ENCODE measurements at regions not wholly inside any gene's neighbourhood (a gene's known extent, or its start where the extent isn't known, plus 50 kb on each side); places are given as distances from the start of the nearest gene placed in this dataset.

DNA sequence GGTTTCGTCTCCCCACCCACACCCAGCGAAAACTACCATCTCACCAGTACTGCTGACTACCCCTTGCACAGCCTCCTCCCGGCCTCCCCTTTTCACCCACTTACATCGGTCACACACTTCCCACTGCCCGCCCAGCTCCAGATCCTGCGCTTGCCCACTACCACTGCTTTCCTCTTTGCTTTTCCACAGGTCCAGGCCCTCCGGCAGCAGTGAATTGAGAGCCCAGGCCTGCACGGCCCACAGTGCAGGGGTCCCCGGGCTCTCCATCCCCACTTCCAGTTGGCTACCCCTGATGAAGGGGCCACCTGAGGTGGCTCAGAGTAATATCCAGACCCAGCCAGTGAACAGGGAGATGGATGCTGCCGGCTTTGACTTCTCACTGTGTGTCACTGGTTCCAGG, 120.2 kb upstream of the FSTL4 start:
- DNase-seq: no peak

- no peak for DNase-seq
Measured at GRCh38 chr5:133731951-133732350, 119.6 kb upstream of the FSTL4 start.

DNA sequence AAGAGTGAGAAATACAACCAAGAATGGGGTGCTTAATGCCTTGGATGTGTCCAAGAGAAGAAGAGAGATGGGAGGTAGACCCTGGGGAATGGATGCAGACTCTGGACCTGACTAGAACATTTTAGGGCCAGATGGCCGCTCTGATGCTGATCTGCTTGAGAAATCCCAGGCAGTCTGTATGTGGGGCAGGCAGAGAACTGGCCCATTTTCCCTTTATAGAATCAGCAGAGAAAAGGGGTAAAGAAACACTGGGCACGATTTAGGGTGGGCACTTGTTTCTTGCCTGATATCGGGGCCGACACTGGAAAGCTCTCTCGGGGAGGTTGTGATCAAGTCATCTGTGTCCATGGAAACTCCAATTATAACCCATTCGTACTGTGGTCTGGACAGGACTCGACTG, 118.5 kb upstream of the FSTL4 start:
- DNase-seq: no peak

DNA sequence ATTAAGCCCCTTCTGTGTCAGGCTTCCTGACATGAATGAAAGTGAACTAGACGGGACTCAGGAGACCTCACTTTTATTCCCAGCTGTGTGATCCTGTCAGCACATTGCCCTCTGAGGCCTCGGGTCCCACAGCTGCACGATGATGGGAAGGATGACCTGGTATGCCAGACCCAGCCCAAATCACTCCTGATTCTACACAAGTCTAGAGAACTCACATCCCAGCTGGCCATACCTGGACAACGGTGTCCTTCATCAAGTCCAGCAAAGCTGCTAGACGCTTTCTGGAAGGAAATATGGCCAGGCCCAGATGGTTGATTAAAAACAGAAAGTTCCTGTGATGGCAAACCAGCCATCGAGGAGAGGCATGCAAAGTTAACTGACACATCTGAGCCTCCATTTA, 118.0 kb upstream of the FSTL4 start:
- no peak for DNase-seq

GRCh38 chr5:133729800-133730199, 117.5 kb upstream of the FSTL4 start:
- DNase-seq: no peak

DNA sequence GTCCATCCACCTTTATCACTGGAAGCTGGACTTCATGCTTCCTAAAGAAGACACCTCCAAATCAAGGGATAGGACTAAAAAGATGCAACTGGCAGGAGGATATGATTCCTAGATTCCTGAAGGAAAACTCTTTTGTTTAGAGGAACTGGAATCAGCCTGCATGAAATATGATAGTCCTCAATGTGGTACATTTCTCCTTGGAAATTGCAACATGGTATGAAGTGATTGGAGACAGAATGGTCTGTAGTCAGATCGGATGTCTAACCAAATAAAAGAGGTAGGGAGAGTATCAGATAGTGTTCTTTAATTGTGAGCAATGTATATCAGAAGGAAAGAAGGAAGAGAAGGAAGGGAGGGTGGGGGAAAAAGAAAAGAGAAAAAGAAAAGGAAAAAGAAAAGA, 116.1 kb upstream of the FSTL4 start:
- DNase-seq: no peak

DNA sequence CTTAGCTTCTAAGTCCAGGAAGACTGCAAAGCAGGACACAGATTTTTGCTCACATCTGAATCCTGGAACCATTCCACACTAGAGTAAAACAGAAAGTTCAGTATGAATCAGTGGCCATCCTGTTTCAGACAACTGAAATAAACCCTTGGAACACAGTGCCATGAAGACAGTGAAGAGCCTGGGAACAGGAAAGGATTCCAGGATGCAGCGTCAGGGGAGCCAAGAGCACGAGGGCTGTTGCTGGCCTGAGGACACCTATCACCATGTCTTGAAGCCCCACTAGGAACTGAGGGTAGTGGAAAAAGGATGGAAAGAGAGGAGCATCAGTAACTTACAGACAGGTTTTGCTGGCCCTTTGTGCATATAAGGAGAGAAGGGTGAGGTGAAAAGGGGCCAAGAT, 115.3 kb upstream of the FSTL4 start:
- no peak for DNase-seq

GRCh38 chr5:133723651-133724366, 111.5 kb upstream of the FSTL4 start:
- DNase-seq: no peak

GRCh38 chr5:133723126-133723525, 110.8 kb upstream of the FSTL4 start:
- DNase-seq: no peak

DNA sequence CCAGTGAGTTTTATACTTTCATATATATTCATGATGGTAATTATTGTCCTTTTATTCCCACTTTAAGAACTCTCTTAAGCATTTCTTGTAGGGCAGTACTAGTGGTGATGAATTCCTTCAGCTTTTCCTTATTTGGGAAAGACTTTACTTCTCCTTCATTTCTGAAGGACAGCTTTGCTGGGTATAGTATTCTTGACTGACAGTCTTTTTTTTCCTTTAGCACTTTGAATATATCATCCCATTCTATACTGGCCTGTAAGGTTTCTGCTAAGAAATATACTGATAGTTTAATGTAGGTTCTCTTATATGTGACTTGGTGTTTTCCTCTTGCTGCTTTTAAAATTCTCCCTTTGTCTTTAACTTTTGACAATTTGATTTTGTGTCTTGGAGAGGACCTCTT, 109.0 kb upstream of the FSTL4 start:
- DNase-seq: no peak

DNA sequence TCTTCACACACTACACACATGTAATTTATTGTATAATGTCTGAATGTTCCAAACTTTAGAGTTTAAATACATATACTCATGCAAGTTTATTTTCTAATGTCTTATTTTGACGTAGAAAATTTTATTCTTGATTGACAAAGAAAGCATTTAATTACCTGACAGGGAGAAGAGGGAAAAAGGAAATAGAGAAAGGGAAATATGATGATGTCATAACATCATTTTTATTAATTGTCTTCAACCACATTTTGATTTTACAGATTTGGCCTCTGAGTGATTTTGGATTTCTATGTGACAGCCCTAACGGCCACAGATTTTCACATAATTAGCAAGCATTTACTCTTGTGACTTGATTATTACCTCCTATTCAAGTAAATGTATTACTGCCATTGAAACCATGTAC, 106.1 kb upstream of the FSTL4 start:
- no peak for DNase-seq

DNA sequence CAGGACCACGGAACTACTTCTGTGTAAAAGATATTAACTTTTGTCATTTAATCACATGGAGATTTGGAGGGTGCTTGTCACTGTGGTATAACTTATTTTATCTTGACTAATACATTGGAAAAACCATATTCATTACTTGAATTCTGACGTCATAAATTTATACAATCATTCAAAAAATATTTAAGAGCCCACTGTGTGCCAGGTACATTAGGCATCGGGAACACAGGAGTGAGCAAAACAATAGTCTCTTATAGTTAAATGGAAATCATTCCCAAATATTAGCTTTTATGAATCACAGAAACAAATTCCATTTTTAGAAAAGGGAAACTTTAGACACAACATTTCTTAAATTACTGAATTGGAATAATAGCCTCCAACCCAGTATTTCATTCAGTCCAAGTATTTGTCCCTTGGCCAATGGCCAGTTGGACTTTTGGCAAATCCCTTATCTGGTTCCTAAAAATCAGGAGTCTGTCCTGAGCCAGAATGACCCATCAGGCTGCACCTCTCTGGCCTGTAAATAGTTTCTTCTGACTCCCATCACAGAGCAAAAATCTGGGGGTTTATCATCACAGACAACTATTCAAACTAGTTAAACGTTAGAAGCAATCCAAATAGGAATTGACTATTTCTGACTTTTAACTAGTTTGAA, 104.3 kb upstream of the FSTL4 start:
- no peak for DNase-seq

GRCh38 chr5:133715616-133716015, 103.3 kb upstream of the FSTL4 start:
- no peak for DNase-seq

DNA sequence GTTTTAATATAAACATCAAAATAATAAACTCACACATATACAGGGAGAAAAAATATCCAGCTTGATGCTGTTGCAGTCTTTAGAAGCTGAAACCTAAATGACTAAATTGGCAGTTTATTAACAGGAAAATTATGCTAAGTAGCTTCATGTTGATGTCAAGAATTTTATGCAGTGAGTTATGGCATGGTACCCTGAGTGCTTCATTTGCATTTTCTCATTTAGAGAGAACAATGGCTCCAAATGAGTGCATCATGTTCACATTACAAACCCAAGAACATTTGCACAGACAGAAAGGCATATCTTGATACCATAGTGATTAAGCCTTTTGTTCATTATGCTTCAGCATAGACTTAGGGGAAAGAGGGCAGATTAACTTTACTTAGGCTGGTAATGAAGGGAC, 102.9 kb upstream of the FSTL4 start:
- DNase-seq: no peak

GRCh38 chr5:133714161-133714915, 102.0 kb upstream of the FSTL4 start:
- no peak for DNase-seq

DNA sequence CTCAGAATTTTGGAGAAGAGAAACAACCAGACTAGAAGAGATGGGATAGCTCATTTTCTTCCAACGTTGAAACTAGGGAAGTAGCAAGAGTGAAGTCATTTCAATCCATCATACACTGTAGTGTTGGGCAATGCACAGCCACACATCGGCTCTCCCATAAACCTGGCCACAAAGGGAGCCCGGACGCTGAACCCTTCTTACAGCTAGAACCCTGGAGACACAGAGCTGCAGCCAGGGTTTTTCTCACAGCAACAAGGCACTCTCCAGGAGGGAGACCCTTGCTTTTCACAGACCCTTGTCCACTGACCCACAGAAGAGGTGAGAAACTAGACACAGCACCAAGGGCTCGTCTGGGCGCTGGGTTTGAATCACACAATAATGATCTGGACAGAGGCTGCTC, 101.4 kb upstream of the FSTL4 start:
- DNase-seq: no peak

DNA sequence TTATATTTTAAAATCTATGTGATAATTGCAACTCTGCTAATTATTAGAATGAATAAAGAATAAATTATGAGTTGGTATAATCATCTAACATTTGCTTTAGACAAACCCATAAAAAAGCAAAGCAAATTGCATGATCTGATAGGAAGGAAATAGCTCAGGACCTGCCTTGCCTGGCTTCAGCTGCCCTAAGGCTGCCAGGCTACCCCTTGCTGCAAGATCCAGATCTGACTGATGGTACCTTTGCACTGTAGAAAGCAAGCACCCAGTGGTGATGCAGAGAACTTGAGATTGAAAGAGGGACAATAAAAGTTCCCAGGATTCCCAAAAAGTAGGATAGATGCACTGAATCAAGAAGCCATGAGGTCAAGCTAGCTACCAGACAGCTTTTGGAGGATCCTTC, 100.9 kb upstream of the FSTL4 start:
- DNase-seq: no peak

DNA sequence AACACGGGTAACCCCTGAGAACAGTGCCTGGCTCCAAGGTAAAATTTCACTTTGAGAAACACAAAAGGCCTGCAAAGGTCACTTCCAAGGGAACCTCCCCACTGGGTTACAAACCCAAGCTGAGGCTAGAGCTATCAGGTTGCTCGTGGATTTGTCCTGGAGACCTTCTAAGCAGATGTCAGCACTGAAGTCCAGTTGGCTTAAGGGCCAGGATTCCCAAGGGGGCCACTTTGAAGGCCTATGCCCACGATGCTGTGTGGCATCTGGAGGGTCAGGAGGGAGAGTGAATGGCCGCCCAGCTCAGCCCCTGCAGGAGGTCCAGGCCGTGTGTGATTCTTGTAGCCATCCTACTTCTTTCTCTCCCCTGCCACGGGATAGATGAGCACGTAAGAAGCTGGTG, 100.2 kb upstream of the FSTL4 start:
- no peak for DNase-seq

DNA sequence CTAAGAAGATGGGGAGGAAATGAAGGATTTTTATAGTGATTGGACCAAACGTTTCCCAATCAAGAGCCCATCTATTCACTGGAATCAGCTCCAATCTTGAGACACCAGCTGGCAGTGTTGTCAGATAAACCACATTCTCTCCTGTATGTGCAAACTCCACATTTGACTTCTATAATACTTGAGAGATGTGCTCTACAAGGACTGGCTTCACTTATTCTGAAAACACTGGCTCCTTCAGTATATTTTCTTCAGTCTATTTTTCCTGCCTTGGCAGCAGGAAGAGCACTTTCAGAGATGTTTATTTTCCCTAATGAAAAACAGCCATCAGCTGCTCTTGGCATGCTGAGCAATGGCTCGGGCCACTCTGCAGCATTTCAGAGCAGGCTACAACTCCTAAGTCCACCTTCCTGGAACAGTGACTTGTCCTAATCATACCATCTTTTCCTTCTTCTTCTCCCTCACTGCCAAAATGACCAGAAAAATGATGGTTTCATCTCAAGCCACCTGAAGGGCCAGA, 96.9 kb upstream of the FSTL4 start:
- DNase-seq: no peak

- no peak for DNase-seq
Measured at GRCh38 chr5:133708331-133708850, 96.0 kb upstream of the FSTL4 start.

DNA sequence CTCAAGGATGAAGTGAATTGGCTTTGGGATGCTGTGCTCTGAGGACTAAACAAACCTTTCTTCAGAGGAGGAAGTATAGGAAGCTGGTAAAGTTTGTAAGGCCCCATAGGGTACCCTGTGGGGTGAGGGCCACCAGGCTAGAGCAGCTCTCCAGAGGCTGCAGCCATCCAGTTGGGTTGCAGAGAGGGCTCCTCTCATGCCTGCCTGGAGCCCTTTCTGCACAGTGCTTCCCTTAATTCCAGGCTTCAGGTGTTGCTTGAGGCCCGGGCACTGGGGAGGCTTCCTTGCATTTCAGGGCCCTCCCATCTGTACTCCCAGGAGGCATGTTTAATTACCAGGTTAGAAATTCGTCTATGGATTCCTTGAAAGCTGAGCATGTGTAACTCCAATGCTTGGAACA, 95.3 kb upstream of the FSTL4 start:
- DNase-seq: no peak

DNA sequence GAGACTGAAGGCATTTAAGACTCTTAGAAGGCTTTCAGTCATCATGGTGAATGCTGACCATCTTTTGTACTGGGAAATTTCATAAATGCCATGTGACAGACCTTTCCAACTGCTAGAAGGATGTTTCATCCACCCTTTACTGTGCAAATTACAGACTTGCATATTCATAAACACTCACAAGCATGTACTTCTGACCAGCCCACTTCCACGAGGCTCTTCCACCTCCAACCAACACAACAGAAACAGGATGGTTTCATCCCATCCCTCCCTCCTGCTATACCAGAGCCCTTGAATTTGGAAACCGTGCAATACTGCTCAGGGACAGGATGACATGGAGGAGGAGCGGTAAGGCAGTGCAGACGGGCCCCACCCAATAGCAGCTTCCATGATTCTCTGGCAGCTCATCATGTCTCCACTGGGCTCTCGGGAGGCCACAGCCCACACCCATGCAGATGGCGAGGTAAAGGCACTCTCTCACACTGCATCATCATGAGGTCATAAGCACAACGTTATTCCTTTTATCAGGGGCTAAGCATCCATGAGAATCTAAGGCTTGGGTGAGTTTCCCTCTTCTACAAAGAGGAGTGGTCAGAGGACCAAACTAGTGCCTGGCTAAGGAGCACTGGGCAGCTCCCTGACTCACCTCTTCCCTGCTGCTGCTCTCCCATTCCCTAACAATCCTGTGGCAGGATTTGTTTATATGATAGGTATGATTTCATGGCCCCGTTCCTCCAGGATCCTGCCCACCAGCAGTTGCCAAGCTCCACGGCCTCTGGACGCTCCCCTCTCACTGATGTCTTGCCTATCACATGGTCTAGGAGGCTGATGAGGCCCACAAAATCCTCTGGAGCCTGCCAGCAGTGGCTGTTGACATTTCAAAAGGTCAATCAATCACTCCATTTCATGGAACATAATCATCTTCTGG, 94.4 kb upstream of the FSTL4 start:
- no peak for DNase-seq

DNA sequence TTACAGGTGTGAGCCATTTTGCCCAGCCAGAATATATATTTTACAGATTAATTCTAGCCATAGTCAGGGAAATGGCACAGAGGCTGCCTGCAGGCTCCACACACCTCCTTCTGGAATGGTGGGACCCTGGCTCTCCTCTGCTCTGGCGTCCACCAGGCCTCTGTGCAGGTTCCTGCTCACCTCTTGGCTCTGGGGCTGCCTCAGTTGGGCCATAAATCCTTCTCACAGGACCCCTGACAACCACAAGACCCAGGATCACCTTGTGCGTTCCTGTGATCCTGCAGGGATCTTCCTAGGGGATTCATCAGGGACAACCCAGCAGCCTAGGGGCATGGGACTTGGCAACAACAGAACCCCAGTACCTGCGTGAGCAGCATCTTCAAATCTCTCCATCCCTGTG, 93.0 kb upstream of the FSTL4 start:
- DNase-seq: no peak

Data from central memory CD4-positive, alpha-beta T cell (primary cell).